Hematopoietic multipotent progenitor cell treated with erythropoietin and hydrocortisone succinate and interleukin-3 and kit ligand, for 17 days (in vitro differentiated cells): ENCODE measurements at regions not wholly inside any gene's neighbourhood (a gene's known extent, or its start where the extent isn't known, plus 50 kb on each side); places are given as distances from the start of the nearest gene placed in this dataset.

Experiments
- DNase-seq: peaks from one replicate; pipeline ENCODE4 v3.0.0-alpha.2; 2015; ENCODE audit warnings: low spot score

- DNase-seq, result no peak
Observed at GRCh38 chr2:219769090-219769910, 141.9 kb downstream of the SLC4A3 start.

GRCh38 chr2:219772103-219772635 lies 144.7 kb downstream of the SLC4A3 start:
- DNase-seq, result no peak

- no peak for DNase-seq
Observed at GRCh38 chr2:219772697-219773096, 145.3 kb downstream of the SLC4A3 start.

GRCh38 chr2:219775506-219775905 lies 148.1 kb downstream of the SLC4A3 start:
- no peak for DNase-seq

GRCh38 chr2:219777388-219777787 lies 150.0 kb downstream of the SLC4A3 start:
- no peak for DNase-seq

GRCh38 chr2:219778189-219778588 lies 150.8 kb downstream of the SLC4A3 start:
- DNase-seq, result no peak

- DNase-seq, result no peak
Observed at GRCh38 chr2:219782737-219783348, 155.4 kb downstream of the SLC4A3 start.

- no peak for DNase-seq
Observed at GRCh38 chr2:219783359-219783975, 156.0 kb downstream of the SLC4A3 start.

- DNase-seq, result no peak
Observed at GRCh38 chr2:219784178-219784577, 156.7 kb downstream of the SLC4A3 start.

- no peak for DNase-seq
Observed at GRCh38 chr2:219789476-219789875, 162.0 kb downstream of the SLC4A3 start.

- no peak for DNase-seq
Observed at GRCh38 chr2:219792446-219792845, 165.0 kb downstream of the SLC4A3 start.

- no peak for DNase-seq
Observed at GRCh38 chr2:219798430-219798829, 171.0 kb downstream of the SLC4A3 start.

GRCh38 chr2:219803294-219803693 lies 175.9 kb downstream of the SLC4A3 start:
- no peak for DNase-seq

GRCh38 chr2:219810895-219811294 lies 183.5 kb downstream of the SLC4A3 start:
- no peak for DNase-seq

- DNase-seq, result no peak
Observed at GRCh38 chr2:219812672-219813071, 185.2 kb downstream of the SLC4A3 start.

GRCh38 chr2:219820767-219821166 lies 193.3 kb downstream of the SLC4A3 start:
- no peak for DNase-seq

GRCh38 chr2:219823574-219823973 lies 196.1 kb downstream of the SLC4A3 start:
- no peak for DNase-seq

GRCh38 chr2:219824996-219825395 lies 197.6 kb downstream of the SLC4A3 start:
- DNase-seq, result no peak

GRCh38 chr2:219828127-219828526 lies 200.7 kb downstream of the SLC4A3 start:
- no peak for DNase-seq

- DNase-seq, result no peak
Observed at GRCh38 chr2:219829667-219830352, 202.4 kb downstream of the SLC4A3 start.

GRCh38 chr2:219830353-219830738 lies 202.9 kb downstream of the SLC4A3 start:
- DNase-seq, result no peak

GRCh38 chr2:219831957-219832356 lies 204.5 kb downstream of the SLC4A3 start:
- DNase-seq, result no peak
